SK-N-SH treated with all-trans-retinoic acid at 6 μM for 48 hours (cell line): ENCODE measurements at regions not wholly inside any gene's neighbourhood (a gene's known extent, or its start where the extent isn't known, plus 50 kb on each side); places are given as distances from the start of the nearest gene placed in this dataset.

ENCODE experiments used
- ATAC-seq: fragments of 200-7000 bp; cut with Tn5 transposase; 3 replicates; pipeline ENCODE4 v1.9.1; 2020; ENCODE audit warnings: mild to moderate bottlenecking, moderate library complexity
- ARNTL ChIP-seq: fragments of 450-650 bp; formaldehyde crosslinking; IDR thresholded peaks from 2 replicates; pipeline ENCODE4 v1.5.0; 2020; ENCODE audit warnings: low read depth, mild to moderate bottlenecking, moderate library complexity, borderline replicate concordance
- BACH2 ChIP-seq: fragments of 250-450 bp; sonication (Bioruptor Pico); IDR thresholded peaks from 2 replicates; pipeline ENCODE4 v1.9.0; 2021; ENCODE audit warnings: mild to moderate bottlenecking, borderline replicate concordance
- CSDC2 ChIP-seq: fragments of 250-450 bp; sonication (Bioruptor Pico); IDR thresholded peaks from 2 replicates; pipeline ENCODE4 v1.5.0; 2020; ENCODE audit warnings: mild to moderate bottlenecking, moderate library complexity
- ESRRG ChIP-seq: fragments of 250-450 bp; sonication (Bioruptor Pico); IDR thresholded peaks from 2 replicates; pipeline ENCODE4 v1.6.1; 2021; ENCODE audit warnings: mild to moderate bottlenecking
- GLIS3 ChIP-seq: fragments of 250-450 bp; sonication (Bioruptor Pico); IDR thresholded peaks from 2 replicates; pipeline ENCODE4 v1.5.0; 2020; ENCODE audit warnings: mild to moderate bottlenecking, moderate library complexity
- ISL1 ChIP-seq: fragments of 250-450 bp; sonication (Bioruptor Pico); IDR thresholded peaks from 2 replicates; pipeline ENCODE4 v2.1.2; 2022; ENCODE audit warnings: mild to moderate bottlenecking, moderate library complexity
- OSR1 ChIP-seq: fragments of 250-450 bp; sonication (Bioruptor Pico); IDR thresholded peaks from 2 replicates; pipeline ENCODE4 v1.8.0; 2022; ENCODE audit warnings: moderate library complexity, mild to moderate bottlenecking, inconsistent platforms
- PPARA ChIP-seq: fragments of 250-450 bp; sonication (Bioruptor Pico); IDR thresholded peaks from 2 replicates; pipeline ENCODE4 v1.5.0; 2020; ENCODE audit warnings: mild to moderate bottlenecking, borderline replicate concordance
- RARB ChIP-seq: fragments of 250-450 bp; sonication (Bioruptor Pico); IDR thresholded peaks from 2 replicates; pipeline ENCODE4 v1.8.0; 2021; ENCODE audit warnings: mild to moderate bottlenecking, moderate library complexity
- TCF4 ChIP-seq: fragments of 250-450 bp; sonication (Bioruptor Pico); IDR thresholded peaks from 2 replicates; pipeline ENCODE4 v1.8.0; 2021; ENCODE audit warnings: mild to moderate bottlenecking, moderate library complexity, borderline replicate concordance
- ZFP3 ChIP-seq: fragments of 250-450 bp; sonication (Bioruptor Pico); IDR thresholded peaks from 2 replicates; pipeline ENCODE4 v1.5.0; 2020; ENCODE audit warnings: mild to moderate bottlenecking, moderate library complexity
- ZFP30 ChIP-seq: fragments of 450-650 bp; formaldehyde crosslinking; IDR thresholded peaks from 2 replicates; pipeline ENCODE4 v1.5.0; 2022; ENCODE audit warnings: mild to moderate bottlenecking, moderate library complexity
- ZNF565 ChIP-seq: fragments of 450-650 bp; formaldehyde crosslinking; conservative IDR thresholded peaks from 2 replicates; pipeline ENCODE4 v1.5.0; 2020; ENCODE audit warnings: low read depth, mild to moderate bottlenecking, moderate library complexity
- ZNF70 ChIP-seq: fragments of 450-650 bp; formaldehyde crosslinking; IDR thresholded peaks from 2 replicates; pipeline ENCODE4 v1.5.0; 2020; ENCODE audit warnings: mild to moderate bottlenecking, moderate library complexity
- ZNF8 ChIP-seq: fragments of 450-650 bp; formaldehyde crosslinking; IDR thresholded peaks from 2 replicates; pipeline ENCODE4 v1.5.0; 2020; ENCODE audit warnings: mild to moderate bottlenecking, moderate library complexity
- TF ChIP-seq, protein P1 (sequence below): fragments of 250-450 bp; sonication (Bioruptor Pico); IDR thresholded peaks from 2 replicates; pipeline ENCODE4 v1.8.0; 2021; ENCODE audit warnings: low read depth, mild to moderate bottlenecking, moderate library complexity, borderline replicate concordance
- TF ChIP-seq, protein P2 (sequence below): fragments of 250-450 bp; sonication (Bioruptor Pico); IDR thresholded peaks from 2 replicates; pipeline ENCODE4 v1.8.0; 2020; ENCODE audit warnings: mild to moderate bottlenecking, moderate library complexity, borderline replicate concordance
- TF ChIP-seq, protein P3 (sequence below): fragments of 250-450 bp; sonication (Bioruptor Pico); IDR thresholded peaks from 2 replicates; pipeline ENCODE4 v1.5.1; 2020; ENCODE audit warnings: low read depth, mild to moderate bottlenecking, moderate library complexity
- TF ChIP-seq, protein P4 (sequence below): fragments of 250-450 bp; sonication (Bioruptor Pico); IDR thresholded peaks from 2 replicates; pipeline ENCODE4 v1.5.0; 2020; ENCODE audit warnings: mild to moderate bottlenecking, moderate library complexity

DNA sequence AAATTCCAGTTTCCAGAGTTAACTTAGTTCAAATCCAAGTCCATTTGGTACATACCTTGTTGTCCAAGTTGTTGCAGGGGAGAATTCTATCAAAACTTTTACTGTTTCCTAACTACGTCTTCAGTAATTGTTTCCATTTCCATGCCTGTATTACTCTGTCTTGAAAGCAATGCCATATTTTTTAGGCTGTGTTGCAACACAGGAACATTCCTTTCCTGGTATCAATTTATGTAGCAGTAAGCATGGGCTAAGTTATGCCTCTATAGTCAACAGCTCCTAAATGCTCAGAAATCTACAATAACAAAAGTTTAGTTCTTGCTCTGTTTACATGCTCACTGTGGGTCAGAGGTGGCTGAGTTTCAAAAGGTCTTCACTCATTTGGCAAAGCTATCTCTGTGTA, 1943.8 kb upstream of the PIK3C3 start (continued):
- TF ChIP-seq, protein P1, sequence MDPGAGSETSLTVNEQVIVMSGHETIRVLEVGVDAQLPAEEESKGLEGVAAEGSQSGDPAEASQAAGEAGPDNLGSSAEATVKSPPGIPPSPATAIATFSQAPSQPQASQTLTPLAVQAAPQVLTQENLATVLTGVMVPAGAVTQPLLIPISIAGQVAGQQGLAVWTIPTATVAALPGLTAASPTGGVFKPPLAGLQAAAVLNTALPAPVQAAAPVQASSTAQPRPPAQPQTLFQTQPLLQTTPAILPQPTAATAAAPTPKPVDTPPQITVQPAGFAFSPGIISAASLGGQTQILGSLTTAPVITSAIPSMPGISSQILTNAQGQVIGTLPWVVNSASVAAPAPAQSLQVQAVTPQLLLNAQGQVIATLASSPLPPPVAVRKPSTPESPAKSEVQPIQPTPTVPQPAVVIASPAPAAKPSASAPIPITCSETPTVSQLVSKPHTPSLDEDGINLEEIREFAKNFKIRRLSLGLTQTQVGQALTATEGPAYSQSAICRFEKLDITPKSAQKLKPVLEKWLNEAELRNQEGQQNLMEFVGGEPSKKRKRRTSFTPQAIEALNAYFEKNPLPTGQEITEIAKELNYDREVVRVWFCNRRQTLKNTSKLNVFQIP (CRISPR knock-in tag), result no peak
- TF ChIP-seq TCF4 (CRISPR knock-in tag) (no peak), ZNF70 (CRISPR knock-in tag) (no peak), ISL1 (CRISPR knock-in tag) (no peak), ZFP30 (no peak), ZFP3 (no peak), BACH2 (CRISPR knock-in tag) (no peak)

DNA sequence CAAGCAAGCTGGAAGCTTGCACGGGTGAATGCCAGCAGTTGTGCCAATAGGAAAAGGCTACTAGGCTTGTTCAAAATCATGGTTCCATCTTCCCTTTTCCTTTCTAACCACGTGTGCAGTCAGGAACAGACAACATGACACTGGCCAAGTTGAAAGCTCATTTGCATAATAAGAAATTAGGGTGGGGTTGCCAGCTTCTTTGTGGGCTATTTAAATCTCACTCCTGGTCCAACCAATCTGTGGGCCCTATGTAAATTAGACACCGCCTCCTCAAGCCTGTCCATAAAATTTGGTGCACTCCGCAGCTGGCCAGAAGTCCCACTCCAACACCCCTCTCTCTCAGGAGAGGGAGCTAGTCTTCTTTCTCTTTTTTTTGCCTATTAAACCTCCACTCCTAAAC, 1948.4 kb upstream of the PIK3C3 start:
- ATAC-seq, result no peak
- no peak for TF ChIP-seq GLIS3 (CRISPR knock-in tag)
- no peak for TF ChIP-seq ZFP30
- TF ChIP-seq, protein P2, sequence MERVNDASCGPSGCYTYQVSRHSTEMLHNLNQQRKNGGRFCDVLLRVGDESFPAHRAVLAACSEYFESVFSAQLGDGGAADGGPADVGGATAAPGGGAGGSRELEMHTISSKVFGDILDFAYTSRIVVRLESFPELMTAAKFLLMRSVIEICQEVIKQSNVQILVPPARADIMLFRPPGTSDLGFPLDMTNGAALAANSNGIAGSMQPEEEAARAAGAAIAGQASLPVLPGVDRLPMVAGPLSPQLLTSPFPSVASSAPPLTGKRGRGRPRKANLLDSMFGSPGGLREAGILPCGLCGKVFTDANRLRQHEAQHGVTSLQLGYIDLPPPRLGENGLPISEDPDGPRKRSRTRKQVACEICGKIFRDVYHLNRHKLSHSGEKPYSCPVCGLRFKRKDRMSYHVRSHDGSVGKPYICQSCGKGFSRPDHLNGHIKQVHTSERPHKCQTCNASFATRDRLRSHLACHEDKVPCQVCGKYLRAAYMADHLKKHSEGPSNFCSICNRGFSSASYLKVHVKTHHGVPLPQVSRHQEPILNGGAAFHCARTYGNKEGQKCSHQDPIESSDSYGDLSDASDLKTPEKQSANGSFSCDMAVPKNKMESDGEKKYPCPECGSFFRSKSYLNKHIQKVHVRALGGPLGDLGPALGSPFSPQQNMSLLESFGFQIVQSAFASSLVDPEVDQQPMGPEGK (CRISPR knock-in tag), result no peak
- TF ChIP-seq TCF4 (CRISPR knock-in tag), result no peak
- no peak for TF ChIP-seq ISL1 (CRISPR knock-in tag)

DNA sequence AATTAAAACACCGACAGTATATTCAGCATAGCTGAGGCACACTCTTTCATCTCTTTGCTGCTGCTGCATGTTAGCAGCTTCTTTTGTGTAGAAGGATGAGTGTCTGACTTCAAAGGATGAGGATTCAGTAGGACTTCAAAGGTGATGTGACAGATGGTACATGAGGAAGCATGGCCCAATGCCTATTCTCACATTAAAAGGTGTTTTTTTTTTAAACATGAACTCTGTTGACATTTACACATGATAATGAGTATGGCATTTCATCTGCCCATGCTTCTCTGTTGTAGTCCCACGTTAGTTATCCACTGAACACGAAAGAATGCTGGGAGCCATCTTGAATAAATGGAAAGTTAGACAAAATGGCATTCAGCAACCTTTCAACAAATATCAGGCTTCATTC, 1950.8 kb upstream of the PIK3C3 start:
- TF ChIP-seq, protein P1 (CRISPR knock-in tag), result no peak
- TF ChIP-seq ZNF565 (CRISPR knock-in tag) (no peak), ARNTL (CRISPR knock-in tag) (no peak), ZNF70 (CRISPR knock-in tag) (no peak), OSR1 (no peak), CSDC2 (no peak), ZFP30 (no peak), RARB (CRISPR knock-in tag) (no peak), GLIS3 (CRISPR knock-in tag) (no peak), ZFP3 (no peak), ZNF8 (CRISPR knock-in tag) (no peak), ESRRG (CRISPR knock-in tag) (no peak), ISL1 (CRISPR knock-in tag) (no peak), PPARA (CRISPR knock-in tag) (no peak), BACH2 (CRISPR knock-in tag) (no peak)
- TF ChIP-seq, protein P3, sequence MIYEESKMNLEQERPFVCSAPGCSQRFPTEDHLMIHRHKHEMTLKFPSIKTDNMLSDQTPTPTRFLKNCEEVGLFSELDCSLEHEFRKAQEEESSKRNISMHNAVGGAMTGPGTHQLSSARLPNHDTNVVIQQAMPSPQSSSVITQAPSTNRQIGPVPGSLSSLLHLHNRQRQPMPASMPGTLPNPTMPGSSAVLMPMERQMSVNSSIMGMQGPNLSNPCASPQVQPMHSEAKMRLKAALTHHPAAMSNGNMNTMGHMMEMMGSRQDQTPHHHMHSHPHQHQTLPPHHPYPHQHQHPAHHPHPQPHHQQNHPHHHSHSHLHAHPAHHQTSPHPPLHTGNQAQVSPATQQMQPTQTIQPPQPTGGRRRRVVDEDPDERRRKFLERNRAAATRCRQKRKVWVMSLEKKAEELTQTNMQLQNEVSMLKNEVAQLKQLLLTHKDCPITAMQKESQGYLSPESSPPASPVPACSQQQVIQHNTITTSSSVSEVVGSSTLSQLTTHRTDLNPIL, result no peak
- TF ChIP-seq, protein P2 (CRISPR knock-in tag), result no peak
- TF ChIP-seq, protein P4, sequence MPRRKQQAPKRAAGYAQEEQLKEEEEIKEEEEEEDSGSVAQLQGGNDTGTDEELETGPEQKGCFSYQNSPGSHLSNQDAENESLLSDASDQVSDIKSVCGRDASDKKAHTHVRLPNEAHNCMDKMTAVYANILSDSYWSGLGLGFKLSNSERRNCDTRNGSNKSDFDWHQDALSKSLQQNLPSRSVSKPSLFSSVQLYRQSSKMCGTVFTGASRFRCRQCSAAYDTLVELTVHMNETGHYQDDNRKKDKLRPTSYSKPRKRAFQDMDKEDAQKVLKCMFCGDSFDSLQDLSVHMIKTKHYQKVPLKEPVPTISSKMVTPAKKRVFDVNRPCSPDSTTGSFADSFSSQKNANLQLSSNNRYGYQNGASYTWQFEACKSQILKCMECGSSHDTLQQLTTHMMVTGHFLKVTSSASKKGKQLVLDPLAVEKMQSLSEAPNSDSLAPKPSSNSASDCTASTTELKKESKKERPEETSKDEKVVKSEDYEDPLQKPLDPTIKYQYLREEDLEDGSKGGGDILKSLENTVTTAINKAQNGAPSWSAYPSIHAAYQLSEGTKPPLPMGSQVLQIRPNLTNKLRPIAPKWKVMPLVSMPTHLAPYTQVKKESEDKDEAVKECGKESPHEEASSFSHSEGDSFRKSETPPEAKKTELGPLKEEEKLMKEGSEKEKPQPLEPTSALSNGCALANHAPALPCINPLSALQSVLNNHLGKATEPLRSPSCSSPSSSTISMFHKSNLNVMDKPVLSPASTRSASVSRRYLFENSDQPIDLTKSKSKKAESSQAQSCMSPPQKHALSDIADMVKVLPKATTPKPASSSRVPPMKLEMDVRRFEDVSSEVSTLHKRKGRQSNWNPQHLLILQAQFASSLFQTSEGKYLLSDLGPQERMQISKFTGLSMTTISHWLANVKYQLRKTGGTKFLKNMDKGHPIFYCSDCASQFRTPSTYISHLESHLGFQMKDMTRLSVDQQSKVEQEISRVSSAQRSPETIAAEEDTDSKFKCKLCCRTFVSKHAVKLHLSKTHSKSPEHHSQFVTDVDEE, result no peak
- ATAC-seq, result no peak
